A549 (cell line): ENCODE measurements at regions not wholly inside any gene's neighbourhood (a gene's known extent, or its start where the extent isn't known, plus 50 kb on each side); places are given as distances from the start of the nearest gene placed in this dataset.
A peak's percentile ranks its signal among the peaks of the same experiment; 100 is the strongest.

Source experiments
- ATAC-seq, 2 experiments: fragments of 200-7000 bp in 1 of 2; fragments of >200 bp in 1 of 2; cut with Nextera tagmentation in 1 of 2; cut with Tn5 transposase in 1 of 2; 3 replicates each; pipeline versions ENCODE4 v1.8.0 to v1.9.1; 2018 to 2020; ENCODE audit warnings: mild to moderate bottlenecking in 1 of 2, moderate library complexity in 1 of 2
- CTCF ChIA-PET: fragments of 300-600 bp; sonication (Branson Sonifier 250); formaldehyde crosslinking; extraction: SDS; loops from one replicate; lab custom pipeline; 2021; ENCODE audit warnings: antibody characterized with exemption, inconsistent platforms; lab: Yijun Ruan, JAX
- POLR2A ChIA-PET: fragments of 350-600 bp; formaldehyde crosslinking; extraction: SDS; loops from one replicate; lab custom pipeline; 2021; ENCODE audit warnings: antibody characterized with exemption, inconsistent platforms; lab: Yijun Ruan, JAX
- DNase-seq, 2 experiments: peaks; one replicate each; pipeline versions ENCODE4 v3.0.0 to v3.0.0-alpha.2; 2011 to 2016; ENCODE audit warnings: low read depth in 1 of 2, low spot score in 1 of 2
- FAIRE-seq: peaks from 2 replicates; lab custom pipeline; 2011; peaks lifted over from hg19 to GRCh38; lab: Jason Lieb, UNC
- H3K27ac ChIP-seq, 2 experiments: fragments of >200 bp; sonication (Bioruptor Twin); formaldehyde crosslinking; 3 replicates each; pipeline ENCODE4 v1.5.1; 2016 to 2017
- H3K4me1 ChIP-seq: fragments of >200 bp; sonication (Bioruptor Twin); formaldehyde crosslinking; 3 replicates; pipeline ENCODE4 v1.6.1; 2016
- H3K4me2 ChIP-seq: fragments of >200 bp; sonication (Bioruptor Twin); formaldehyde crosslinking; 3 replicates; pipeline ENCODE4 v1.6.1; 2016
- H3K4me3 ChIP-seq: fragments of >200 bp; sonication (Bioruptor Twin); formaldehyde crosslinking; 3 replicates; pipeline ENCODE4 v1.5.1; 2016
- H3K9me3 ChIP-seq: fragments of >200 bp; sonication (Bioruptor Twin); formaldehyde crosslinking; 3 replicates; pipeline ENCODE4 v1.6.1; 2016
- BHLHE40 ChIP-seq: IDR thresholded peaks from 2 replicates; pipeline ENCODE4 v1.6.1; 2012; ENCODE audit warnings: low read depth, low read length, inconsistent platforms
- CBX2 ChIP-seq: fragments of 200-600 bp; sonication (generic); IDR thresholded peaks from 2 replicates; pipeline ENCODE4 v1.6.1; 2016; ENCODE audit warnings: low read depth, mild to moderate bottlenecking, borderline replicate concordance
- EHF ChIP-seq: fragments of 250-450 bp; sonication (Bioruptor Pico); IDR thresholded peaks from 2 replicates; pipeline ENCODE4 v1.5.0; 2020; ENCODE audit warnings: mild to moderate bottlenecking
- EP300 ChIP-seq, 2 experiments: fragments of >200 bp; sonication (Bioruptor Twin); formaldehyde crosslinking; IDR thresholded peaks; 2 replicates in 1 of 2; 3 replicates in 1 of 2; pipeline ENCODE4 v1.6.1; 2016 to 2017
- FOSB ChIP-seq: fragments of 250-450 bp; sonication (Bioruptor Pico); IDR thresholded peaks from 2 replicates; pipeline ENCODE4 v1.5.0; 2020; ENCODE audit warnings: mild to moderate bottlenecking, moderate library complexity
- FOSL2 ChIP-seq, 2 experiments: fragments of 450-650 bp in 1 of 2; fragments of >200 bp in 1 of 2; sonication (Bioruptor Twin) in 1 of 2; formaldehyde crosslinking; IDR thresholded peaks; 2 replicates each; pipeline versions ENCODE4 v1.5.0 to v1.6.1; 2016 to 2020; ENCODE audit warnings: mild to moderate bottlenecking in 1 of 2, moderate library complexity in 1 of 2
- GATA3 ChIP-seq: IDR thresholded peaks from 2 replicates; pipeline ENCODE4 v1.6.1; 2012; ENCODE audit warnings: borderline replicate concordance
- HEYL ChIP-seq: fragments of 250-450 bp; sonication (Bioruptor Pico); IDR thresholded peaks from 2 replicates; pipeline ENCODE4 v1.8.0; 2021; ENCODE audit warnings: mild to moderate bottlenecking, moderate library complexity
- HOXB13 ChIP-seq: fragments of 250-450 bp; sonication (Bioruptor Pico); IDR thresholded peaks from 2 replicates; pipeline ENCODE4 v1.5.0; 2020; ENCODE audit warnings: low read depth, mild to moderate bottlenecking, moderate library complexity
- JUN ChIP-seq, 2 experiments: fragments of >200 bp; sonication (Bioruptor Twin); formaldehyde crosslinking; IDR thresholded peaks; 2 replicates in 1 of 2; 3 replicates in 1 of 2; pipeline ENCODE4 v1.6.1; 2016 to 2017
- KDM1A ChIP-seq: fragments of 200-600 bp; sonication (generic); IDR thresholded peaks from 2 replicates; pipeline ENCODE4 v1.6.1; 2016; ENCODE audit warnings: low read depth, mild to moderate bottlenecking
- MAFK ChIP-seq: fragments of 450-650 bp; IDR thresholded peaks from 2 replicates; pipeline ENCODE4 v1.6.1; 2014; ENCODE audit not compliant: partially characterized antibody
- POLR2A ChIP-seq: IDR thresholded peaks from 2 replicates; pipeline ENCODE4 v1.6.1; 2012; ENCODE audit warnings: mild to moderate bottlenecking, low read length
- RAD21 ChIP-seq, 2 experiments: fragments of >200 bp in 1 of 2; sonication (Bioruptor Twin) in 1 of 2; formaldehyde crosslinking in 1 of 2; IDR thresholded peaks in 1 of 2; conservative IDR thresholded peaks in 1 of 2; 2 replicates in 1 of 2; 3 replicates in 1 of 2; pipeline ENCODE4 v1.6.1; 2012 to 2018; ENCODE audit warnings: inconsistent platforms in 1 of 2
- RARB ChIP-seq: fragments of 250-450 bp; sonication (Bioruptor Pico); IDR thresholded peaks from 2 replicates; pipeline ENCODE4 v1.8.0; 2021; ENCODE audit warnings: mild to moderate bottlenecking, moderate library complexity
- RFX5 ChIP-seq: fragments of 450-650 bp; IDR thresholded peaks from 2 replicates; pipeline ENCODE4 v1.7.1; 2014; ENCODE audit warnings: antibody characterized with exemption, mild to moderate bottlenecking, moderate library complexity
- SREBF2 ChIP-seq: fragments of 450-650 bp; IDR thresholded peaks from 2 replicates; pipeline ENCODE4 v1.6.1; 2014; ENCODE audit warnings: mild to moderate bottlenecking, moderate library complexity
- TP53 ChIP-seq: fragments of 250-450 bp; sonication (Bioruptor Pico); IDR thresholded peaks from 2 replicates; pipeline ENCODE4 v1.5.0; 2021; ENCODE audit warnings: mild to moderate bottlenecking, moderate library complexity
- ZSCAN20 ChIP-seq: fragments of 250-450 bp; sonication (Bioruptor Pico); IDR thresholded peaks from 2 replicates; pipeline ENCODE4 v1.8.0; 2022; ENCODE audit warnings: mild to moderate bottlenecking, moderate library complexity
- WGBS: methylation state at CpG from one replicate; pipeline ENCODE4 v1.1.6; 2017; ENCODE audit errors: missing lambda C conversion rate; 5-methylcytosine and 5-hydroxymethylcytosine counted together
- TF ChIP-seq, protein P1 (sequence below): fragments of 150-350 bp; IDR thresholded peaks from 2 replicates; pipeline ENCODE4 v1.6.1; 2014; ENCODE audit warnings: low read depth, mild to moderate bottlenecking, low read length
- TF ChIP-seq, protein P2 (sequence below): fragments of 200-600 bp; sonication (generic); IDR thresholded peaks from 2 replicates; pipeline ENCODE4 v1.6.1; 2016; ENCODE audit warnings: antibody characterized with exemption, mild to moderate bottlenecking, moderate library complexity
- TF ChIP-seq, protein P3 (sequence below): fragments of >200 bp; sonication (Bioruptor Twin); formaldehyde crosslinking; IDR thresholded peaks from 3 replicates; pipeline ENCODE4 v1.5.1; 2016

DNA sequence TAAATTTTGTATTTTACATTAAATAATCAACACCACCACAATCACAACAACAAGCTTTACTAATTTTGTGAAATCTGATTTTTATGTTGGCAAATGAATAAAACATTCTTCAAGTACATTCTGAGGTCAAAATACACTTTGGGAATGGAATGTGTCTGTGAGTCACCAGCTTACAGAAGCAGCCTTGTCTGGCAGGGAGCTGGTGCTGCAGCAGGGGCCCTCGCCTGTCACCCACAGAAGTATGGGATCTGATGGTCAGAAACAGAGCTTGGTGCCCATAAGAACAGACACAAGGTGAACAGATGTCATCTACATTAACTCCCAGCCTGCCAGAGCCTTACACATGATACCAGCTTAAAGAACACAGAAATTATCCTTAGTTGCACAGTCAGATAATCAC, 496.9 kb downstream of the CCSER2 start:
- FAIRE-seq (no peak), ATAC-seq (peak; percentile 54 to 67; a peak in 3 of 6 replicates), DNase-seq (peak in 1 of 2 experiments; percentile 18)
- no peak overlapping the region for H3K27ac ChIP-seq
- ChIA-PET POLR2A (no interaction called here), CTCF (no interaction called here)
- TF ChIP-seq KDM1A, result no peak
- TF ChIP-seq RARB (CRISPR knock-in tag), result no peak
- TF ChIP-seq MAFK, result no peak
- no peak for TF ChIP-seq GATA3
- TF ChIP-seq HOXB13 (CRISPR knock-in tag), result no peak
- no peak for TF ChIP-seq SREBF2
- TF ChIP-seq, protein P1, sequence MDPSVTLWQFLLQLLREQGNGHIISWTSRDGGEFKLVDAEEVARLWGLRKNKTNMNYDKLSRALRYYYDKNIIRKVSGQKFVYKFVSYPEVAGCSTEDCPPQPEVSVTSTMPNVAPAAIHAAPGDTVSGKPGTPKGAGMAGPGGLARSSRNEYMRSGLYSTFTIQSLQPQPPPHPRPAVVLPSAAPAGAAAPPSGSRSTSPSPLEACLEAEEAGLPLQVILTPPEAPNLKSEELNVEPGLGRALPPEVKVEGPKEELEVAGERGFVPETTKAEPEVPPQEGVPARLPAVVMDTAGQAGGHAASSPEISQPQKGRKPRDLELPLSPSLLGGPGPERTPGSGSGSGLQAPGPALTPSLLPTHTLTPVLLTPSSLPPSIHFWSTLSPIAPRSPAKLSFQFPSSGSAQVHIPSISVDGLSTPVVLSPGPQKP, result no peak
- no peaks in the 10 kb centered on the region for H3K9me3 ChIP-seq
- 0 out of 3 replicates have a peak overlapping the region, but pooled peaks have one; percentile 4 for H3K4me2 ChIP-seq
- WGBS, result 6% methylated on average over 1 of the region's 1 CpG
- H3K4me3 ChIP-seq, result no peak overlapping the region
- H3K4me1 ChIP-seq, result no peaks in the 10 kb centered on the region

DNA sequence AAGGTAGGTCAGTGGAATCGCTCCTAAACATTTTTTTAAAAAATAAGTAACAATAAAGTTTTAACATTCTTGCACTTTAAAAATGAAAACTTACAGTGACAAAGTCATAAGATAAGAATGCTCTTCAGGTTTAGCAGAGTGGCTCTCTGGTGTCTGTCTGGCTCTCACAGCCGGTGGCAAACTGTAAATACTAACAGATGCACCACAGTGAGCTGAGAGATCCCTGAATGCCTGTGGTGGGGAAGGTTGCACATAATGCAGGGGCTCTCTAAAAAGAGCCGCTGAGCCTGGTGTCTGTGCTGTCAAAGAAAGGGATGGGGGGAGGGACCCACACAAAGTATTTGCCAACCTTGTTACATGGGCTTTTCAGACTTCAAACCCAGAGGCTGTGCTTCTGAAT, 498.3 kb downstream of the CCSER2 start:
- ATAC-seq (no peak), FAIRE-seq (no peak), DNase-seq (no peak)
- TF ChIP-seq, protein P2, sequence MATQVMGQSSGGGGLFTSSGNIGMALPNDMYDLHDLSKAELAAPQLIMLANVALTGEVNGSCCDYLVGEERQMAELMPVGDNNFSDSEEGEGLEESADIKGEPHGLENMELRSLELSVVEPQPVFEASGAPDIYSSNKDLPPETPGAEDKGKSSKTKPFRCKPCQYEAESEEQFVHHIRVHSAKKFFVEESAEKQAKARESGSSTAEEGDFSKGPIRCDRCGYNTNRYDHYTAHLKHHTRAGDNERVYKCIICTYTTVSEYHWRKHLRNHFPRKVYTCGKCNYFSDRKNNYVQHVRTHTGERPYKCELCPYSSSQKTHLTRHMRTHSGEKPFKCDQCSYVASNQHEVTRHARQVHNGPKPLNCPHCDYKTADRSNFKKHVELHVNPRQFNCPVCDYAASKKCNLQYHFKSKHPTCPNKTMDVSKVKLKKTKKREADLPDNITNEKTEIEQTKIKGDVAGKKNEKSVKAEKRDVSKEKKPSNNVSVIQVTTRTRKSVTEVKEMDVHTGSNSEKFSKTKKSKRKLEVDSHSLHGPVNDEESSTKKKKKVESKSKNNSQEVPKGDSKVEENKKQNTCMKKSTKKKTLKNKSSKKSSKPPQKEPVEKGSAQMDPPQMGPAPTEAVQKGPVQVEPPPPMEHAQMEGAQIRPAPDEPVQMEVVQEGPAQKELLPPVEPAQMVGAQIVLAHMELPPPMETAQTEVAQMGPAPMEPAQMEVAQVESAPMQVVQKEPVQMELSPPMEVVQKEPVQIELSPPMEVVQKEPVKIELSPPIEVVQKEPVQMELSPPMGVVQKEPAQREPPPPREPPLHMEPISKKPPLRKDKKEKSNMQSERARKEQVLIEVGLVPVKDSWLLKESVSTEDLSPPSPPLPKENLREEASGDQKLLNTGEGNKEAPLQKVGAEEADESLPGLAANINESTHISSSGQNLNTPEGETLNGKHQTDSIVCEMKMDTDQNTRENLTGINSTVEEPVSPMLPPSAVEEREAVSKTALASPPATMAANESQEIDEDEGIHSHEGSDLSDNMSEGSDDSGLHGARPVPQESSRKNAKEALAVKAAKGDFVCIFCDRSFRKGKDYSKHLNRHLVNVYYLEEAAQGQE, result no peak
- TF ChIP-seq, protein P1, result no peak
- TF ChIP-seq HEYL (CRISPR knock-in tag), result no peak
- ChIA-PET CTCF (interaction anchor here (0.9 kb wide), 1 partner anchor 44 kb away, joined by 3 read pairs; no protein-coding TSS in a partner anchor), POLR2A (no interaction called here)
- WGBS, result 34% methylated on average over 3 of the region's 3 CpGs
- Histone ChIP-seq H3K27ac (no peak overlapping the region), H3K4me3 (no peak overlapping the region), H3K4me1 (no peaks in the 10 kb centered on the region), H3K4me2 (no peak overlapping the region), H3K9me3 (no peaks in the 10 kb centered on the region)

DNA sequence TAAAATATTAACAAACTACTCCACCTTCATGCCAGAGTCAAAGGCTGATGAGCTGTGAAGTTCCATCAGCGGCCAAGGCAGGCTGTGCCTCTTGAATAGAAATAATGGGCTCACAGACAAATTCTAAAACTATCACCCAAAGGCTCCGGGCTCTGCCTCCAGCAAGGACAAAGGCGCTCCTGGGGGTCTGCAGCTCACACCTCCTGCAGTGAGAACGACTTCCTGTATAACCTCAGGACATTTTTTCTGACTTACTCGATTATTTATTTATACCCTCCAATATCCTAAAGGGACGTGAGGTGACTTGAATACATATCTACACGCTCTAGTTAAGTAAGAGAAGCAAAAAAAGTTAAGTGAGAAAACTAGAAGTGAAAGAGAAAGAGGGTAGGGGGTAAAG, 500.7 kb downstream of the CCSER2 start:
- Histone ChIP-seq H3K4me1 (no peaks in the 10 kb centered on the region), H3K27ac (no peak overlapping the region), H3K4me2 (no peak overlapping the region), H3K4me3 (no peak overlapping the region), H3K9me3 (no peaks in the 10 kb centered on the region)
- FAIRE-seq (no peak), DNase-seq (no peak), ATAC-seq (no peak)
- ChIA-PET CTCF (no interaction called here), POLR2A (no interaction called here)
- WGBS, result 11% methylated on average over 7 of the region's 7 CpGs
- TF ChIP-seq, protein P3, sequence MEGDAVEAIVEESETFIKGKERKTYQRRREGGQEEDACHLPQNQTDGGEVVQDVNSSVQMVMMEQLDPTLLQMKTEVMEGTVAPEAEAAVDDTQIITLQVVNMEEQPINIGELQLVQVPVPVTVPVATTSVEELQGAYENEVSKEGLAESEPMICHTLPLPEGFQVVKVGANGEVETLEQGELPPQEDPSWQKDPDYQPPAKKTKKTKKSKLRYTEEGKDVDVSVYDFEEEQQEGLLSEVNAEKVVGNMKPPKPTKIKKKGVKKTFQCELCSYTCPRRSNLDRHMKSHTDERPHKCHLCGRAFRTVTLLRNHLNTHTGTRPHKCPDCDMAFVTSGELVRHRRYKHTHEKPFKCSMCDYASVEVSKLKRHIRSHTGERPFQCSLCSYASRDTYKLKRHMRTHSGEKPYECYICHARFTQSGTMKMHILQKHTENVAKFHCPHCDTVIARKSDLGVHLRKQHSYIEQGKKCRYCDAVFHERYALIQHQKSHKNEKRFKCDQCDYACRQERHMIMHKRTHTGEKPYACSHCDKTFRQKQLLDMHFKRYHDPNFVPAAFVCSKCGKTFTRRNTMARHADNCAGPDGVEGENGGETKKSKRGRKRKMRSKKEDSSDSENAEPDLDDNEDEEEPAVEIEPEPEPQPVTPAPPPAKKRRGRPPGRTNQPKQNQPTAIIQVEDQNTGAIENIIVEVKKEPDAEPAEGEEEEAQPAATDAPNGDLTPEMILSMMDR, result no peak
- no peak for TF ChIP-seq ZSCAN20 (CRISPR knock-in tag)
- no peak for TF ChIP-seq FOSL2 (IDR thresholded peaks at IDR 0.05)
- TF ChIP-seq FOSL2 (CRISPR knock-in tag; IDR thresholded peaks at IDR 0.05), result no peak
- TF ChIP-seq RFX5, result no peak
- no peak for TF ChIP-seq TP53 (CRISPR knock-in tag)
- no peak for TF ChIP-seq RAD21 (conservative IDR thresholded peaks at IDR 0.05 in 1 of 2, IDR thresholded peaks at IDR 0.05 in 1 of 2)
- TF ChIP-seq FOSB (CRISPR knock-in tag), result no peak
- no peak for TF ChIP-seq EP300 (IDR thresholded peaks at IDR 0.05)
- TF ChIP-seq JUN (IDR thresholded peaks at IDR 0.05), result no peak
- TF ChIP-seq CBX2, result no peak
- TF ChIP-seq, protein P1, result no peak
- no peak for TF ChIP-seq POLR2A
- no peak for TF ChIP-seq EHF (CRISPR knock-in tag)
- TF ChIP-seq SREBF2, result no peak
- no peak for TF ChIP-seq BHLHE40
